HUES48 (cell line): ENCODE measurements at regions not wholly inside any gene's neighbourhood (a gene's known extent, or its start where the extent isn't known, plus 50 kb on each side); places are given as distances from the start of the nearest gene placed in this dataset.
"Not testable (repeated sequence)": the region's sequence is repeated elsewhere in the genome, so short reads cannot be mapped to it uniquely, and the experiment has no call there.

ENCODE experiments used
- H3K27ac ChIP-seq: one replicate; pipeline ENCODE4 v1.7.0; 2013; ENCODE audit warnings: low read depth, low read length, inconsistent platforms
- H3K27me3 ChIP-seq: 2 replicates; pipeline ENCODE4 v1.6.1; 2013; ENCODE audit warnings: mild to moderate bottlenecking, low read length; ENCODE audit not compliant: control insufficient read depth, insufficient read depth
- H3K36me3 ChIP-seq: 2 replicates; pipeline ENCODE4 v1.6.1; 2013; ENCODE audit warnings: low read length; ENCODE audit not compliant: control insufficient read depth, insufficient read depth
- H3K4me1 ChIP-seq: 2 replicates; pipeline ENCODE4 v1.6.1; 2013; ENCODE audit warnings: mild to moderate bottlenecking, low read length; ENCODE audit not compliant: control insufficient read depth, insufficient read depth
- H3K4me3 ChIP-seq: 2 replicates; pipeline ENCODE4 v1.5.1; 2013; ENCODE audit warnings: mild to moderate bottlenecking, low read depth, low read length
- H3K9ac ChIP-seq: 2 replicates; pipeline ENCODE4 v1.6.1; 2013; ENCODE audit warnings: mild to moderate bottlenecking, low read depth, low read length, moderate library complexity
- H3K9me3 ChIP-seq: 2 replicates; pipeline ENCODE4 v1.6.1; 2013; ENCODE audit warnings: low read length; ENCODE audit not compliant: control insufficient read depth, insufficient read depth

GRCh38 chr9:26142631-26143030 lies 464.4 kb upstream of the TUSC1 start:
- Histone ChIP-seq H3K27ac (no peak overlapping the region), H3K9ac (no peak overlapping the region), H3K27me3 (no peaks in the 10 kb centered on the region), H3K36me3 (no peaks in the 10 kb centered on the region), H3K4me3 (no peak overlapping the region), H3K4me1 (no peaks in the 10 kb centered on the region), H3K9me3 (no peaks in the 10 kb centered on the region)

GRCh38 chr9:26142201-26142600 lies 464.0 kb upstream of the TUSC1 start:
- Histone ChIP-seq H3K4me3 (no peak overlapping the region), H3K27ac (no peak overlapping the region), H3K36me3 (no peaks in the 10 kb centered on the region), H3K9me3 (no peaks in the 10 kb centered on the region), H3K9ac (no peak overlapping the region), H3K4me1 (no peaks in the 10 kb centered on the region), H3K27me3 (no peaks in the 10 kb centered on the region)

GRCh38 chr9:26133537-26133936 lies 455.3 kb upstream of the TUSC1 start:
- no peak overlapping the region for H3K27ac ChIP-seq
- H3K4me1 ChIP-seq = no peaks in the 10 kb centered on the region
- no peaks in the 10 kb centered on the region for H3K9me3 ChIP-seq
- H3K4me3 ChIP-seq = no peak overlapping the region
- H3K9ac ChIP-seq = no peak overlapping the region
- H3K27me3 ChIP-seq = no peaks in the 10 kb centered on the region
- H3K36me3 ChIP-seq = no peaks in the 10 kb centered on the region

GRCh38 chr9:26132746-26133312 lies 454.6 kb upstream of the TUSC1 start:
- H3K9ac ChIP-seq = no peak overlapping the region
- no peak overlapping the region for H3K4me3 ChIP-seq
- no peaks in the 10 kb centered on the region for H3K9me3 ChIP-seq
- H3K36me3 ChIP-seq = no peaks in the 10 kb centered on the region
- H3K27ac ChIP-seq = no peak overlapping the region
- H3K27me3 ChIP-seq = no peaks in the 10 kb centered on the region
- H3K4me1 ChIP-seq = no peaks in the 10 kb centered on the region

DNA sequence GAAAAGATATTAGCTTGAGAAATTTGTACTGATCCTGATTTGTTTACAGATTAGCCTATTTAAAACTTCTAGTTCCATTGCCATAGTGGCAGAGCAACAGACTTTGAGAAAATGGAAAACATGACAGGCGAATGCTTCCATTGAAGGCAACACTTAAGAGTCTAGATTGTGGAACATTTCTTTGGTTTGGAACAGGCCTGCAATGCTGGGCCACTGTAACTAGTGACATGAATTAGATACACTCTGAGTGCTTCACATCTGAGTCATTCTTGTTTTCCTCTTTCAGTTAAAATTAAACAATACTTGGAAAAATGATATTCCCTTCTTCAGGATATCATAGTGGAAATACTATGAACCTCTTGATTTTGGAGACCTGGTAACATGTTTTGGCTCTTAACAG lies 453.6 kb upstream of the TUSC1 start:
- no peaks in the 10 kb centered on the region for H3K27me3 ChIP-seq
- H3K9ac ChIP-seq = no peak overlapping the region
- H3K36me3 ChIP-seq = no peaks in the 10 kb centered on the region
- H3K4me1 ChIP-seq = no peaks in the 10 kb centered on the region
- H3K9me3 ChIP-seq = no peaks in the 10 kb centered on the region
- H3K4me3 ChIP-seq = no peak overlapping the region
- H3K27ac ChIP-seq = no peak overlapping the region

- Histone ChIP-seq H3K36me3 (no peaks in the 10 kb centered on the region), H3K9me3 (no peaks in the 10 kb centered on the region), H3K27me3 (no peaks in the 10 kb centered on the region)
These were observed 451.0 kb upstream of the TUSC1 start for GRCh38 chr9:26129217-26129616.

DNA sequence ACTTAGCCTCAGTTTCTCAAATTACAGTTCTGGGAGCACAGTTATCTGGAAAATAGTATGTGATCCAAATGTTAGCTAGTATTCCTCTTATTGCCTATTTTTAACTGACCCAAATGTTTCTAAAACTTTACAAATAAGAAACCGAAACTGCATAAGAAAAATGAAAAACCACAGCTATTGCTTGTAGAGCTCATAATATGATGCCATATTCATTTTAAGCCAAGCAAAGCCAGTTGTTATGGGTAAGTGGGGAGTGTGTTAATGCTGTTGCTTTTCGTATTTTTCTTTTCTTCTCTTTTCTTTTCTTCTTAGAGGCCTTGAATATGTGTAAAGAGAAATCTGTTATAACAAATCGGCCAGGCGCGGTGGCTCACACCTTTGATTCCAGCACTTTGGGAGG lies 447.4 kb upstream of the TUSC1 start:
- Histone ChIP-seq H3K4me1 (no peaks in the 10 kb centered on the region), H3K9ac (no peak overlapping the region), H3K4me3 (no peak overlapping the region), H3K27ac (no peak overlapping the region), H3K36me3 (no peaks in the 10 kb centered on the region), H3K27me3 (no peaks in the 10 kb centered on the region), H3K9me3 (no peaks in the 10 kb centered on the region)

More at GRCh38 chr9:26129217-26129616, 451.0 kb upstream of the TUSC1 start:
- Histone ChIP-seq H3K4me1 (no peaks in the 10 kb centered on the region), H3K9ac (no peak overlapping the region), H3K4me3 (no peak overlapping the region), H3K27ac (no peak overlapping the region)

- not testable (repeated sequence) for H3K36me3 ChIP-seq, H3K27me3 ChIP-seq, H3K27ac ChIP-seq, H3K4me1 ChIP-seq, H3K9ac ChIP-seq, H3K9me3 ChIP-seq, H3K4me3 ChIP-seq
These were observed 437.8 kb upstream of the TUSC1 start for GRCh38 chr9:26116085-26116484.

- Histone ChIP-seq H3K27ac (no peak overlapping the region), H3K36me3 (no peaks in the 10 kb centered on the region), H3K9me3 (no peaks in the 10 kb centered on the region), H3K4me1 (no peaks in the 10 kb centered on the region), H3K9ac (no peak overlapping the region), H3K4me3 (no peak overlapping the region), H3K27me3 (no peaks in the 10 kb centered on the region)
These were observed 434.5 kb upstream of the TUSC1 start for GRCh38 chr9:26112724-26113123.

- no peaks in the 10 kb centered on the region for H3K9me3 ChIP-seq
- H3K4me3 ChIP-seq = no peak overlapping the region
These were observed 408.2 kb upstream of the TUSC1 start for GRCh38 chr9:26086396-26086795.

DNA sequence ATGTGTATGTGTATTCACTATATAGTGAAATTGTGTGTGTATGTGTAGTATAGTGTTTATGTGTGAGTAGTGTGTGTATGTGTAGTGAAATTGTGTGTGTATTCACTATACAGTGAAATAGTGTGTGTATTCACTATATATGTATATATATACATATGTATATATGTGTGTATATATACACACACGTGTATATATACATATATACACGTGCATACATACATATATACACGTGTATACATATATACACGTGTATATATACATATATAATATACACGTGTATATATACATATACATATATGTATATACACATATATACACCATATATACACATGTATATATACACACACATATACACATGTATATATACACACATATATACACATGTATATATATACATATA lies 403.6 kb upstream of the TUSC1 start:
- no peak overlapping the region for H3K27ac ChIP-seq
- no peak overlapping the region for H3K4me3 ChIP-seq
- no peaks in the 10 kb centered on the region for H3K4me1 ChIP-seq

More at GRCh38 chr9:26086396-26086795, 408.2 kb upstream of the TUSC1 start:
- H3K27ac ChIP-seq = no peak overlapping the region
- H3K9ac ChIP-seq = no peak overlapping the region
- H3K36me3 ChIP-seq = no peaks in the 10 kb centered on the region
- H3K27me3 ChIP-seq = no peaks in the 10 kb centered on the region
- H3K4me1 ChIP-seq = no peaks in the 10 kb centered on the region

GRCh38 chr9:26078706-26079105 lies 400.5 kb upstream of the TUSC1 start:
- H3K9me3 ChIP-seq = no peaks in the 10 kb centered on the region; the same call in 1 of the 2 replicates
- no peaks in the 10 kb centered on the region for H3K4me1 ChIP-seq
- no peak overlapping the region for H3K9ac ChIP-seq
- no peaks in the 10 kb centered on the region for H3K36me3 ChIP-seq
- no peak overlapping the region for H3K4me3 ChIP-seq
- no peak overlapping the region for H3K27ac ChIP-seq
- H3K27me3 ChIP-seq = no peaks in the 10 kb centered on the region

More for the DNA sequence above, 403.6 kb upstream of the TUSC1 start:
- H3K27me3 ChIP-seq = no peaks in the 10 kb centered on the region
- no peaks in the 10 kb centered on the region for H3K9me3 ChIP-seq
- H3K9ac ChIP-seq = no peak overlapping the region
- H3K36me3 ChIP-seq = no peaks in the 10 kb centered on the region
